Gastrocnemius medialis (tissue), 4 donors: ENCODE measurements at regions not wholly inside any gene's neighbourhood (a gene's known extent, or its start where the extent isn't known, plus 50 kb on each side); places are given as distances from the start of the nearest gene placed in this dataset.

Experiments
- ATAC-seq, 2 donors: fragments of 150-250 bp; one replicate each; pipeline ENCODE4 v1.9.1; 2016
- DNase-seq, 2 donors: peaks; one replicate each; pipeline ENCODE4 v3.0.0-alpha.2; 2019
- H3K27ac ChIP-seq, 4 donors: fragments of 200-600 bp; sonication (generic); 1 replicate in 1 of 4; 2 replicates in 3 of 4; pipeline ENCODE4 v1.5.1; 2016 to 2018; ENCODE audit warnings: mild to moderate bottlenecking in 2 of 4, moderate library complexity in 1 of 4
- H3K27me3 ChIP-seq, 3 donors: fragments of 200-600 bp; sonication (generic) in 2 of 3; 1 replicate in 1 of 3; 2 replicates in 2 of 3; pipeline versions ENCODE4 v1.5.1 to v1.6.0; 2016 to 2019; ENCODE audit warnings: mild to moderate bottlenecking in 1 of 3, moderate library complexity in 1 of 3
- H3K36me3 ChIP-seq, 2 donors: fragments of 200-600 bp; sonication (generic) in 1 of 2; one replicate each; pipeline ENCODE4 v1.5.1; 2017 to 2018
- H3K4me1 ChIP-seq, 2 donors: fragments of 200-600 bp; sonication (generic) in 1 of 2; one replicate each; pipeline ENCODE4 v1.5.1; 2016 to 2017; ENCODE audit warnings: mild to moderate bottlenecking in 2 of 2
- H3K4me3 ChIP-seq, 4 donors: fragments of 200-600 bp; sonication (generic) in 3 of 4; 1 replicate in 1 of 4; 2 replicates in 3 of 4; pipeline ENCODE4 v1.5.1; 2016 to 2019; ENCODE audit warnings: mild to moderate bottlenecking in 2 of 4
- H3K9me3 ChIP-seq, 3 donors: fragments of 200-600 bp; sonication (generic) in 2 of 3; 1 replicate in 1 of 3; 2 replicates in 2 of 3; pipeline ENCODE4 v1.5.1; 2016 to 2019
- CTCF ChIP-seq, 5 experiments: fragments of 450-650 bp in 3 of 5; fragments of 200-600 bp in 2 of 5; sonication (generic) in 2 of 5; IDR thresholded peaks in 4 of 5; conservative IDR thresholded peaks in 1 of 5; 1 replicate in 4 of 5; 2 replicates in 1 of 5; pipeline ENCODE4 v1.5.1; 2016 to 2019; ENCODE audit warnings: antibody characterized with exemption in 5 of 5, mild to moderate bottlenecking in 3 of 5, moderate library complexity in 3 of 5
- POLR2A ChIP-seq, 2 donors: fragments of 450-650 bp; IDR thresholded peaks; one replicate each; pipeline ENCODE4 v1.6.1; 2017; ENCODE audit warnings: antibody characterized with exemption in 2 of 2, mild to moderate bottlenecking in 2 of 2, moderate library complexity in 2 of 2
- in situ Hi-C, 4 donors: fragments of 200-750 bp; cut with MboI; loops; one replicate each; pipeline versions ENCODE4 v1.15.0 to v1.8.0; 2017; ENCODE audit warnings: low sequenced_read_pairs in 4 of 4
- intact Hi-C: fragments of 100-400 bp; cut with DNase I; formaldehyde crosslinking; loops from one replicate; pipeline ENCODE4 v1.15.1; 2023; ENCODE audit warnings: low total_unique reads

DNA sequence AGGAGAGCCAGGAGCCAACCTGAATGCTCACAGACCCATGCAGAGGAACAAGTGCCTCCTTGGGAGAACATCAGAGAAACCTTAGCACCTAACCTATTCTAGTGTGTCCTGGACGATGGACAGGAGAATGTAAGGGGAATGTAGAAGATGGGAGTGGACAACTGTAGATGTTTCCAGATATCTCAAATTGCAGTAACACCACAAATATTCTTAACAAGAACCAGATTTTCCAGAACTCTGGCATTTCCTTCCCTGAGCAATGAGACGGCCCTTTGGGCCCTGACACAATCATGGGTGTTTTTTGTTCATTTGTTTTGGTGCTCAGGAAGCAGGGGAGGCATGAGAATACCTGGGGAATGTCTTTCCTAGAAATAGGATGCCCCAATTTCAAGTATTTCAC is 196.1 kb upstream of the PRSS1 start:
- ATAC-seq (no peak), DNase-seq (no peak)
- no peaks in the 10 kb centered on the region for H3K9me3 ChIP-seq
- no peaks in the 10 kb centered on the region for H3K27me3 ChIP-seq
- no peak overlapping the region for H3K4me3 ChIP-seq
- intact Hi-C loops (no loop called here), in situ Hi-C loops (no loop called here)
- H3K27ac ChIP-seq = no peak overlapping the region
- peaks cover 3 to 15% of the 10 kb centered on the region in 2 donors for H3K4me1 ChIP-seq
- H3K36me3 ChIP-seq = no peaks in the 10 kb centered on the region
- TF ChIP-seq POLR2A (IDR thresholded peaks at IDR 0.05) (no peak), CTCF (IDR thresholded peaks at IDR 0.05 in 4 of 5, conservative IDR thresholded peaks at IDR 0.05 in 1 of 5) (no peak)

DNA sequence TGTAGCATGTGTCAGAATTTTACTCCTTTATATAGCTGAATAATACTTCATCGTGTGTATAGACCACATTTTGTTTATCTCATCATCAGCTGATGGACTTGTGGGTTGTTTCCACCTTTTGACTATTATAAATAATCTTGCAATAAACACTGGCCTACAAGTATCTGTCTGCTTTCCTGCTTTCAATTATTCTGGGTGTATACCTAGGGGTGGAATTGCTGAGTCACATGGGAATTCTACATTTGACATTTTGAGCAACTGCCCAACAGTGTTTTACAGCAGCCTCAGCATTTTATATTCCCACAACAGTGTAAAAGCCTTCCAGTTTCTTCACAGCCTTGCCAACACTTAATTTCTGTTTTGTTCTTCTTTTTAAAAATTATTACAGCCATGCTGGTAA is 200.3 kb upstream of the PRSS1 start:
- no peaks in the 10 kb centered on the region for H3K27me3 ChIP-seq
- H3K27ac ChIP-seq = no peak overlapping the region
- no peaks in the 10 kb centered on the region for H3K36me3 ChIP-seq
- DNase-seq = no peak
- ATAC-seq = no peak
- no peaks in the 10 kb centered on the region for H3K4me1 ChIP-seq
- intact Hi-C loops = no loop called here
- no peak overlapping the region for H3K4me3 ChIP-seq
- no peaks in the 10 kb centered on the region for H3K9me3 ChIP-seq
- TF ChIP-seq POLR2A (IDR thresholded peaks at IDR 0.05) (no peak), CTCF (IDR thresholded peaks at IDR 0.05 in 4 of 5, conservative IDR thresholded peaks at IDR 0.05 in 1 of 5) (no peak)
- in situ Hi-C loops = no loop called here

- Histone ChIP-seq H3K4me3 (no peak overlapping the region), H3K9me3 (no peaks in the 10 kb centered on the region), H3K27me3 (no peaks in the 10 kb centered on the region), H3K4me1 (no peaks in the 10 kb centered on the region), H3K27ac (no peak overlapping the region), H3K36me3 (no peaks in the 10 kb centered on the region)
- DNase-seq = no peak
- intact Hi-C loops = no loop called here
- ATAC-seq = no peak
- in situ Hi-C loops = no loop called here
- no peak for TF ChIP-seq CTCF (IDR thresholded peaks at IDR 0.05 in 4 of 5, conservative IDR thresholded peaks at IDR 0.05 in 1 of 5)
- TF ChIP-seq POLR2A (IDR thresholded peaks at IDR 0.05) = no peak
These were observed 202.8 kb upstream of the PRSS1 start for GRCh38 chr7:142546452-142546851.

GRCh38 chr7:142542942-142543341 is 206.3 kb upstream of the PRSS1 start:
- intact Hi-C loops = no loop called here
- no peak for ATAC-seq
- no peaks in the 10 kb centered on the region for H3K9me3 ChIP-seq
- H3K27me3 ChIP-seq = no peaks in the 10 kb centered on the region
- no peak overlapping the region for H3K27ac ChIP-seq
- H3K4me1 ChIP-seq = no peaks in the 10 kb centered on the region
- no peak overlapping the region for H3K4me3 ChIP-seq
- no peak for DNase-seq
- in situ Hi-C loops = no loop called here
- H3K36me3 ChIP-seq = no peaks in the 10 kb centered on the region
- no peak for TF ChIP-seq POLR2A (IDR thresholded peaks at IDR 0.05)
- no peak for TF ChIP-seq CTCF (IDR thresholded peaks at IDR 0.05 in 4 of 5, conservative IDR thresholded peaks at IDR 0.05 in 1 of 5)

DNA sequence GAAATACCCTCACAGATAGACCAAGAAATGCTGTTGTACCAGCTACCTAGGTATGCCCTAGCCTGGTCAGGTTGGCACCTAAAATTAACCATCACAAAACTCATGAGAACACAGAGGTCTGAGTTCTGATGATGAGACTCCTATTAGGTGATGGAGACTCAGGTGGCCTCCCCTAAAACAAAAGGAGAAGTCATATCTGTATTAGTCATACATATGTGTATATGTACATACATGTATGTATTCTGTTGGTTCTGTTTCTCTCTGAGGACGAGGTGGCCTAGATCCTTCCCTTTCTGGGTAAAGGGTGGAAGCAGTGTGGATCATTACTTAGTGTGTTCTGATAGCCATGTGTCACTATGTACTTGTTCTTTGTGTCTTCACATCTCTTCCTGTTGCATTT is 207.2 kb upstream of the PRSS1 start:
- Histone ChIP-seq H3K27ac (no peak overlapping the region), H3K9me3 (no peaks in the 10 kb centered on the region), H3K27me3 (no peaks in the 10 kb centered on the region), H3K4me3 (no peak overlapping the region), H3K36me3 (no peaks in the 10 kb centered on the region), H3K4me1 (no peaks in the 10 kb centered on the region)
- DNase-seq = no peak
- in situ Hi-C loops = no loop called here
- ATAC-seq = no peak
- TF ChIP-seq POLR2A (IDR thresholded peaks at IDR 0.05) = no peak
- intact Hi-C loops = no loop called here
